HG03095 (cell line): ENCODE measurements at regions not wholly inside any gene's neighbourhood (a gene's known extent, or its start where the extent isn't known, plus 50 kb on each side); places are given as distances from the start of the nearest gene placed in this dataset.

ENCODE experiments used
- ATAC-seq: cut with Tn5 transposase; IDR thresholded peaks from one replicate; pipeline ENCODE4 v1.9.1; 2021; ENCODE audit warnings: moderate library complexity; ENCODE audit not compliant: unreplicated experiment

DNA sequence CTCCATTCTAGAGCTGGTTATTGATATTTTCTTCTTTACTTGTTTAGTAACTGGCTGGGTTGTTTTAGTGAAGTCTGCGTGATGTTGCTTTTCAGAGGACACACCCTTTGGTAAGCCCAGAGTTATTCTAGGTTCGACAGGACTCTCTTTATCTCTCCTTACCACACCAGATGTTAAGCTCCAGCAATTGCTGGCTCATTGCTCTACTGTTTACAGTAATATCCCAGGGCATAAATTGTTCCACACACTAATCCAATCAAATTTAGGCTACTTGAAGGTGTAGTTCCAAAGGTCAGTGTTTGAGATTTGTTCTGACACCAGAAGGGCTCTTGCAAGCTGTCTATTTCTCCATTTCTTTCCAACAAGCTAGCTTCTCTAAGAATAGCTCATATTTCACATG, 506.6 kb downstream of the NR4A2 start:
- no peak for ATAC-seq

GRCh38 chr2:155815851-155816250, 516.7 kb downstream of the NR4A2 start:
- ATAC-seq: peak; percentile 90

DNA sequence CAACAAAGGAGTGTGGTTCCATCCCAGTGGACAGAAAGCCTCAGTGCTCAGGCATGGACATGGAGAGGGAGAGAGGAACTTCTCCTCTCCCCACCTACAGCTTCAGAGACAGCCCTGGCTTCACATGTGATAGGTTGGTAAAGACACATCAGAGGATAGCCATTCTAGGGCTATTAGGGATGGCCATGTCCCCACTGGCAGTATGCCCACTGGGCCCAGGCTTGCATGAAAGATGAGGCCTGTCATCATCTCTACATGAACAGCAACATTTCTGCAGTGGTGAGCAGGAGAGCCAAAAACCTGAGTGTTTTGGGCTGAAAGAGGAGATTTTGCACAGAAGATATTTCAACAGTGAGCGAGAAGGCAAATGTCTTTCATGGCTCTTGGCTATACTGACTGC, 517.2 kb downstream of the NR4A2 start:
- ATAC-seq: no peak

DNA sequence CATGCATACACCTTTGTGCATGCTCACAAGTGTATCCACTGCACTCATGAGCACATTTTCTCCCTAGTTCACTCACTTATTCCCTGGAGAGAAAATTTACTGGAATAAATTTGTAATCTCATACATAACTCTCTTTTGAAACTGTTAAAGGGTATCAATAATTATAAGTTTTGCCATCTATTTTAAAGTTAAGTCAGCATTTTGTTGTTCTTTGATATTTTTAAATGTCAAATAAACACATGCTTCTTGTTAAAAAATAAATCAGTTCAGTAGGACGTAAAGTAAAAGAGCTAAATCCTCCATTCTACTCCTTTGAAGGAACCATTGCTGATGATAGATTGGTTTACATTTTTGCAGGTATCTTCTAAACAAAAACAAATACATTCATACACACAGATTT, 522.1 kb downstream of the NR4A2 start:
- ATAC-seq: no peak

DNA sequence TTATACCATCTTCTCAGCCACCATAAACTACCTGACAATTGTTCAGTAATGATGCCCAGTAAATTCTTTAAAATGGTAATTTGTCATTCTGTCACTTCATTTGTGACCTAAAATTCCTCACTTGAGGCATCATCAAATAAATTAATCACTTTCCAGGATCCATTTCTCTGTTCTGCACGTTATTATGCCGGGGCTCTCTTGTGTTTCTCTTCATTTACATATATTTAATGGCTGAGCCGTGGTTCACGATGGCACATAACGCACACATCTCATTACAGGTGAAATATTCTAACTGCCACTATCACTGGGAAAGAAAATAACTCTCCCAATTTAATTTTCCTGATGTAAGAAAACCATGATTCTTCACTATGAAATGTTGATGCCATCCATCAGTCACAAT, 529.6 kb downstream of the NR4A2 start:
- ATAC-seq: no peak

GRCh38 chr2:155792666-155793065, 539.9 kb downstream of the NR4A2 start:
- no peak for ATAC-seq

- no peak for ATAC-seq
Observed at GRCh38 chr2:155770516-155770915, 562.0 kb downstream of the NR4A2 start.

GRCh38 chr2:155766342-155767115, 566.0 kb downstream of the NR4A2 start:
- ATAC-seq: no peak

GRCh38 chr2:155755481-155755880, 577.0 kb downstream of the NR4A2 start:
- no peak for ATAC-seq

- ATAC-seq: no peak
Observed at GRCh38 chr2:155748131-155748530, 584.4 kb downstream of the NR4A2 start.

GRCh38 chr2:155747531-155747930, 585.0 kb downstream of the NR4A2 start:
- ATAC-seq: peak; percentile 74

DNA sequence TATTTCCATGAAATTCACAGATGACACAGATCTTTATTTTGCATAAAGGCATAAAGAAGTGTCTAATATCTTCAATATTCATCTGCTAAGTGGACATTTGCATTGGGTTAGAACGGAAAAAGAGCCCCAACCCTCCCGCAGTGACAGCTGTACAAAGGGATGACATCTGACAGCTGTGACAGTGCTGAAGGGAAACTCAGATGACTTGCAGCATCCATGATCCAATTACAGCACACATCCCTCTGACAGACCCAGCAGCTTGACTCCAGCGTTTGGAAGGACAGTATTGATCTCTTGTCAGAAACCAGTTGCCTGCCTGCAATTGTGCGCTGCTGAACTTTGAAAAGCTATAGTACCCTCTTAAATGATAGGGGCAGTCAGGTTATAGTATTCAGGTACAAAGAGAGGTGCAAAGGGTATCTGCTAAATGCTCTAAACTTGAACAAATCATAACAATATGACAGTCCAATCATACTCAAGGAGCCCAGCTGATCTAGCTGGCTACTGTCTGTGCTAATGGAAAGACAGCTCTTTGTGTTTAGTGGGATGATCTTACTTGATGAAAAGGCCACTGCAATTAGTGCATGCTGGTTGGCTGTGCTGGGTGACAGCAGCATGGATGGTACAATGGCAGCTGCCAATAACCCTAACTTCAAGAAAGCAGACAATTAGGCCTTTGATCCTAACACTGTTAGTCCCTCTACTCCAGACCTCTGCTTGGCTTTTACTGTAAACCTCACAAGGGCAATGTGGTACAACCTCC, 599.2 kb downstream of the NR4A2 start:
- no peak for ATAC-seq

GRCh38 chr2:155730804-155731203, 601.7 kb downstream of the NR4A2 start:
- ATAC-seq: no peak

DNA sequence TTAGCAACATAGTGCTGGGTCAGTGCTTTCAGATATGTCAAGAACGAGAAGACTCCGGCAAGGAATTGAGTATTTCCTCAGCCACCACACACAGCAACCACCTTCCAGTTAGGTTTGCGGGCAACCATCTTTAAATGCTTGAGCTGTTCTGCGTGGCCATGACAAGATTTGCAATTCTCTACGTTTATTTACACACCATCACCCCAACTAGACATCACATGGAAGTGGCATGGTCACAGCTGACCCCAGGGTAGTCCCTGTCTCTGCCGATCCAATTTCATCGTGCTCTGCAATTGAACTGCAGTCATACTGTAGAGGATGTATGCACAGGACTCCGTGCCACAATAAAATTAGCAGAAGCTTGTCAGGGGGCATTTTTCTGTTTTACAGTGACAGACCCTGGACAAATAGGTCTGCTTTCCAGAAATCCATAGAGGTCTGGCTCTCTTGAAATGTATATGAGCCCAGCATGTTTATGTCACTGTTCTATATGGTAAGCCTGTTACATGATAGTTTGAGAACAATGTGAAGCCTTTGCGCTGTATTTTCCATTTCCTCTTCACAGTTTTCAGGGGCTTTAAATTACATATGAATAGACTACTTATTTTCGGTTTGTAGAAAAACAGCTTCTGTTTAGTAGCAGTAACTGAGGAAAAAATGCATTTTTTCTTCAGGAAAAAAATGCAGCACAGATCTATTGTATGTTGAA, 605.2 kb downstream of the NR4A2 start:
- no peak for ATAC-seq

DNA sequence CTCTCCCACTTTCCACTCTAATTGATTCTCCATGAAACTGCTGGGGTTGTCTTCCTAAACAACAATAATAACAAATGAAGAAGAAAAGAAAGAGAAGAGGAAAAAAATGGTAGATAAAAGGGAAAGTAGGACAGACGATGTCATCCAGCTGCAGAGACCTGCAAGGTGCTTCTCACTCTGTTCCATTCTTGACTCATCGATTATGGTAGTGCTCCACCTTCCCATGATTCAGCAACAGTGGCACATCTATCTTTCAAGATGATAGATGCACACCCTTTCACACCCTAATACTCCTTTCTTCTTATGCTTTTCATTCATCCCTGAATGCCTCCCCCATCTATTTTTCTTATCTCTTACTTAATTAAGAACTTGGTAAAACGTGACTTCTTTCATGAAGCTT, 610.2 kb downstream of the NR4A2 start:
- ATAC-seq: no peak

GRCh38 chr2:155715705-155716104, 616.8 kb downstream of the NR4A2 start:
- no peak for ATAC-seq

- ATAC-seq: no peak
Observed at GRCh38 chr2:155714983-155715382, 617.5 kb downstream of the NR4A2 start.

DNA sequence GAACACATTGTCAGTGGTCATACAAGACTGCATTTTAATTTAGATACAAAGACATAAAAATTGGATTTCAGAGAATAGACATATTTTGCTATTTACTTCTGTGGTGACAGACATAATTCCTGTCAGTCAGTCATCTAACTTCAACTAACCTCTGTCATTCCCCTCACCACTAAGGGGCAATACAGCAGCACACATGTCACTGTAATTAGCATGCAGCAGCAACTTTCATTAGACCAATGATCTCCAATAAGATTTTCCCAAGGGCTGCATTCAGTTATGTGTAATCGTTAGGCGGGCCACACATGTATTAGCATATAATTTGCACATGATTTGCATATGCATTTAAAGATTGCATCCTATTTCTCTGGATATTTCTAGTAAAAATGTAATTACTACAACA, 624.5 kb downstream of the NR4A2 start:
- ATAC-seq: no peak

DNA sequence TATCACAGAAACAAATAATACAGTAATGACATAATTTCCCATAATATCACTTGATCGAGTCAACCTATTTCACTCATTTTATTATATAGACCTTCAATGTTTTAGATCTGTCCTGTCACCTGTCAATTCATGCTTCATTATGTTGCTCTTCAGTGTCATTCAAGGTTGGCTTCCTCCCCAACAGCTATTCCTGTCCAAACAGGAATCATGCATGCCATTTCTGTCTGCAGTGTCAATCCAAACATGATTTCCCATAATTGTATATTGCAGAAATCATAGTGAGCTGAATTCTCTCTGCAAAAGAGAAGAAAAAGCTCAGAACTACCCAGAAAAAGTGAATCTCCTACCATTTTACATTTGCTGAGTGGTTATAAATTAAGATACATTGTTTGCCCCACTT, 628.6 kb downstream of the NR4A2 start:
- no peak for ATAC-seq

DNA sequence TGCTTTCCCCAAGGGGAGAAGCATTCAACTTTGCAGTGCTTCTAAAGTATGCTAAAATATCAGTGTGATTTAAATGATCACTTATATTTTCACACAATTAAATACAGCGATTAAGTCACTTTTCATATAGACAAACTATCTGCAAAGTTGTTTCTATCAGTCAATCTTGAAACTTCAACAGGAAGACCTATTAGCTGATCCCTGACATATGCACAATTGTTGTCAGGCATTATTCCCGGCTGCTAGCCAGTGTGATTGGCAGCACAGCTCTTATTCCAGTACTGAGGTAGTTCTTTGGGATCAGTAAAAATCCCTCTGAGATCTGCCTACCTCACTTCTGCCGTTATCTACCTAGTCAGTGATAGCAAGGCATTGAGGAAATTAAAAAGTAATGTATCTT, 629.5 kb downstream of the NR4A2 start:
- ATAC-seq: no peak

DNA sequence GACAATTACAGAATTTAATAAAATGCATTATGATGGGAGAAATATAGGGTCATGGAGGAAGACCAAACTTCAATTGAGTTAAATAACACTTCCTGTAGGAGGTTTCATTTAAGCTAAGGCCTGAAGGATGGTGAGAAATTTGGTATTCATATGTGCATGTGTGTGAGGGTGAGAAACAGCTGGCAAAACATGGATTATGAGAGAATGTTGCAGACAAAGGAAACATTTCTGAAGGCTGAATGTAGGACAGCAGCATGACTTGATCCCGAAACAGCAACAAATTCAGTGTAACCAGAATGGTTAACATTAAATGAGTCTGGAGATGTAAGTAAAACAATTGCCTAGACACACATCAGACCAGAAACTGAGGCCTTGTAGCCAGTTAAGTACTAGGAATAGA, 630.8 kb downstream of the NR4A2 start:
- ATAC-seq: no peak

DNA sequence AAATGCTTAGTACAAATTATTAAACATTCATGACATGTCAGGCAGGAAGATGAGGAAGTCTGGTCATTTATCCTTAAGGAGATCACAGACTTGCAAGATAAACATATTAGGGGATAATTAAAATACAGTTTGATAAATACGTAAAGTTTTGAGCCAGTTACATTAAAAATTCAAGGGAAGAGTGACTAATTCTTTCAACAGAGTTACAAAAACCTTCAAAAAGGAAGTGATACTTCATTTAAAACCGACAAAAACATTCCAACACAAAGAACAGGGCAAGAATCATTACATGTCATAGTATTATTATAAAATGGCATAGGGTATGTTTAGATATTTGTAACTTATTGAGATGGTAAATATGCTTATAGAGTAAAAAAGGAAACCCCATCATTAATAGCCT, 636.0 kb downstream of the NR4A2 start:
- ATAC-seq: no peak
